K562 (cell line): ENCODE measurements at regions not wholly inside any gene's neighbourhood (a gene's known extent, or its start where the extent isn't known, plus 50 kb on each side); places are given as distances from the start of the nearest gene placed in this dataset.

Source experiments
- ATAC-seq: fragments of 200-7000 bp; cut with Tn5 transposase; 3 replicates; pipeline ENCODE4 v1.9.1; 2020; ENCODE audit warnings: moderate library complexity
- BruUV-seq: library from RNA; stranded (reverse); fragments of 400-500 nt; replicated peaks from 2 replicates; lab custom pipeline; 2021; lab: Mats Ljungman, UMichigan
- CTCF ChIA-PET: fragments of 300-600 bp; formaldehyde crosslinking; extraction: SDS; loops from one replicate; lab custom pipeline; 2021; ENCODE audit warnings: low intra/inter-chr PET ratio; lab: Yijun Ruan, JAX
- POLR2A ChIA-PET: fragments of 300-600, 350-650 bp; sonication (Branson Sonifier 250); formaldehyde crosslinking; extraction: SDS; loops from one replicate; lab custom pipeline; 2021; ENCODE audit warnings: antibody characterized with exemption, inconsistent platforms; lab: Yijun Ruan, JAX
- DNase-seq, 4 experiments: peaks; one replicate each; pipeline versions ENCODE4 v3.0.0 to v3.0.0-alpha.2; 2011 to 2018; ENCODE audit warnings: low spot score in 3 of 4, mixed read lengths in 3 of 4; ENCODE audit errors: extremely low read depth in 1 of 4
- FAIRE-seq: peaks from 2 replicates; lab custom pipeline; 2011; peaks lifted over from hg19 to GRCh38; lab: Jason Lieb, UNC
- H2AFZ ChIP-seq: 2 replicates; pipeline ENCODE4 v1.6.0; 2011; ENCODE audit warnings: low read depth, low read length, control low read depth, inconsistent platforms
- H3K27ac ChIP-seq: fragments of 200-600 bp; 3 replicates; pipeline ENCODE4 v1.8.0; 2011; ENCODE audit warnings: low read depth, mild to moderate bottlenecking, control low read depth, inconsistent platforms, low read length, moderate library complexity, mixed read lengths; ENCODE audit errors: extremely low read depth
- H3K27me3 ChIP-seq, 2 experiments: fragments of 300-600 bp in 1 of 2; 2 replicates in 1 of 2; 3 replicates in 1 of 2; pipeline versions ENCODE4 v1.6.0 to v1.8.0; 2011; ENCODE audit warnings: inconsistent platforms in 2 of 2, low read length in 2 of 2, mild to moderate bottlenecking in 1 of 2, mixed read lengths in 1 of 2, moderate library complexity in 1 of 2; ENCODE audit not compliant: control insufficient read depth in 2 of 2, insufficient read depth in 2 of 2
- H3K36me3 ChIP-seq: fragments of 300-600 bp; 3 replicates; pipeline ENCODE4 v1.8.0; 2011; ENCODE audit warnings: mild to moderate bottlenecking, low read length, inconsistent platforms; ENCODE audit not compliant: control insufficient read depth, insufficient read depth
- H3K4me1 ChIP-seq, 2 experiments: fragments of 200-600 bp in 1 of 2; replicated peaks in 1 of 2; 2 replicates in 1 of 2; 3 replicates in 1 of 2; pipeline versions ENCODE4 v1.5.1 to v1.8.0; 2011; ENCODE audit warnings: inconsistent platforms in 2 of 2, low read length in 2 of 2, mild to moderate bottlenecking in 1 of 2, mixed read lengths in 1 of 2, moderate library complexity in 1 of 2; ENCODE audit not compliant: control insufficient read depth in 2 of 2, insufficient read depth in 2 of 2
- H3K4me2 ChIP-seq: 2 replicates; pipeline ENCODE4 v1.6.1; 2011; ENCODE audit warnings: low read length, control low read depth, inconsistent platforms, mixed read lengths; ENCODE audit not compliant: insufficient read depth
- H3K4me3 ChIP-seq: fragments of 200-600 bp; sonication (generic), shearing (Covaris generic); 2 replicates; pipeline ENCODE4 v1.5.1; 2016; ENCODE audit warnings: control low read depth, inconsistent platforms
- H3K79me2 ChIP-seq: fragments of 200-600 bp; 3 replicates; pipeline ENCODE4 v1.8.0; 2011; ENCODE audit warnings: low read length, inconsistent platforms; ENCODE audit not compliant: control insufficient read depth, insufficient read depth
- H3K9ac ChIP-seq, 2 experiments: 2 replicates each; pipeline versions ENCODE4 v1.6.0 to v1.6.1; 2011; ENCODE audit warnings: low read depth in 2 of 2, low read length in 2 of 2, control low read depth in 1 of 2, inconsistent platforms in 1 of 2, mild to moderate bottlenecking in 1 of 2, mixed read lengths in 1 of 2; ENCODE audit not compliant: insufficient read depth in 1 of 2
- H3K9me1 ChIP-seq: one replicate; pipeline ENCODE4 v1.6.0; 2011; ENCODE audit warnings: inconsistent platforms, mild to moderate bottlenecking, low read length, moderate library complexity; ENCODE audit not compliant: control insufficient read depth, insufficient read depth
- H3K9me3 ChIP-seq: replicated peaks from 2 replicates; pipeline ENCODE4 v1.5.1; 2011; ENCODE audit warnings: low read depth, low read length, inconsistent platforms; ENCODE audit not compliant: control insufficient read depth, insufficient read depth
- H4K20me1 ChIP-seq: replicated peaks from 2 replicates; pipeline ENCODE4 v1.6.1; 2011; ENCODE audit warnings: low read length, inconsistent platforms, mixed read lengths; ENCODE audit not compliant: control insufficient read depth, insufficient read depth
- BCLAF1 ChIP-seq, 2 experiments: fragments of 450-650 bp in 1 of 2; IDR thresholded peaks; 2 replicates each; pipeline ENCODE4 v1.6.1; 2011 to 2017; ENCODE audit warnings: low read depth in 2 of 2, antibody characterized with exemption in 1 of 2, borderline replicate concordance in 1 of 2, low read length in 1 of 2, mild to moderate bottlenecking in 1 of 2, mixed read lengths in 1 of 2; ENCODE audit not compliant: control insufficient read depth in 1 of 2
- LEF1 ChIP-seq: fragments of 450-650 bp; IDR thresholded peaks from 2 replicates; pipeline ENCODE4 v1.6.1; 2016; ENCODE audit warnings: mild to moderate bottlenecking
- ZBTB11 ChIP-seq, 3 experiments: fragments of 200-800 bp in 1 of 3; fragments of 250-450 bp in 1 of 3; fragments of 450-650 bp in 1 of 3; sonication (Bioruptor Pico) in 1 of 3; sonication (Bioruptor generic) in 1 of 3; formaldehyde crosslinking in 1 of 3; IDR thresholded peaks; 2 replicates each; pipeline versions ENCODE4 v1.6.1 to v1.8.0; 2016 to 2022; ENCODE audit warnings: mild to moderate bottlenecking in 2 of 3, missing genetic modification characterization in 2 of 3, missing compliant biosample characterization in 1 of 3, moderate library complexity in 1 of 3
- WGBS: fragments of 100-300 bp; shearing (Covaris generic); methylation state at CpG from one replicate; pipeline ENCODE4 v1.1.6; 2016; ENCODE audit warnings: low coverage, mixed read lengths; ENCODE audit not compliant: insufficient coverage; ENCODE audit errors: missing lambda C conversion rate; 5-methylcytosine and 5-hydroxymethylcytosine counted together
- in situ Hi-C: fragments of 300-500 bp; cut with MboI; formaldehyde crosslinking; loops from 4 replicates; pipeline ENCODE4 v1.15.0; 2018; ENCODE audit warnings: inconsistent platforms, mixed read lengths
- intact Hi-C: fragments of 100-400 bp; cut with micrococcal nuclease; formaldehyde crosslinking; loops from 2 replicates; pipeline ENCODE4 v1.14.2; 2022

GRCh38 chr20:53889411-53890148 is 180.8 kb downstream of the BCAS1 start:
- no peak overlapping the region for H3K4me2 ChIP-seq
- CTCF ChIA-PET, result no interaction called here
- intact Hi-C loops, result no loop called here
- no peak overlapping the region for H2AFZ ChIP-seq
- no peaks in the 10 kb centered on the region for H3K27me3 ChIP-seq
- no peak overlapping the region for H3K4me3 ChIP-seq
- H3K27ac ChIP-seq, result no peak overlapping the region
- DNase-seq (no peak), ATAC-seq (no peak), FAIRE-seq (no peak)
- H3K9me1 ChIP-seq, result no peaks in the 10 kb centered on the region
- in situ Hi-C loops, result no loop called here
- no peak overlapping the region for H3K9ac ChIP-seq
- POLR2A ChIA-PET, result no interaction called here
- TF ChIP-seq BCLAF1 (IDR thresholded peaks at IDR 0.05; ENCODE audit: borderline replicate concordance in 1 of 2, control insufficient read depth in 1 of 2, low read depth in 2 of 2, low read length in 1 of 2), result peak in 1 of 2 experiments; percentile 13; a peak in 1 of 4 replicates
- TF ChIP-seq ZBTB11 (CRISPR knock-in tag; IDR thresholded peaks at IDR 0.05), result peak in 1 of 3 experiments; percentile 79; a peak in 2 of 6 replicates
- no peak for TF ChIP-seq LEF1
- H3K4me1 ChIP-seq, result peaks cover 0 to 8% of the 10 kb centered on the region in 2 experiments; a peak in 1 of 5 replicates
- WGBS, result 58% methylated on average over 10 of the region's 10 CpGs
- no peaks in the 10 kb centered on the region for H3K9me3 ChIP-seq
- BruUV-seq, result no TSS peak
- no peaks in the 10 kb centered on the region for H3K79me2 ChIP-seq
- H3K36me3 ChIP-seq, result no peaks in the 10 kb centered on the region
- no peaks in the 10 kb centered on the region for H4K20me1 ChIP-seq
